ENCODE measurements at regions not wholly inside any gene's neighbourhood (a gene's known extent, or its start where the extent isn't known, plus 50 kb on each side); places are given as distances from the start of the nearest gene placed in this dataset.

- ATAC-seq (ENCODE audit: low read depth in 2 of 2), result no peak
- no peaks in the 10 kb centered on the region for H3K9me3 ChIP-seq (ENCODE audit: control insufficient read depth in 2 of 2, low read length in 2 of 2)
- Mint-ChIP-seq H3K9me3 (no peaks in the 10 kb centered on the region), H3K27me3 (no peaks in the 10 kb centered on the region), H3K4me3 (no peak overlapping the region), H3K27ac (no peak overlapping the region), H3K36me3 (no peaks in the 10 kb centered on the region), H3K4me1 (no peaks in the 10 kb centered on the region)
- no peaks in the 10 kb centered on the region for H3K27me3 ChIP-seq (ENCODE audit: control insufficient read depth, insufficient read depth, low read length)
- no peak for DNase-seq
- H3K27ac ChIP-seq (ENCODE audit: insufficient read depth, low read length, poor library complexity, severe bottlenecking), result no peak overlapping the region
- H3K4me3 ChIP-seq (ENCODE audit: low read depth, low read length), result no peak overlapping the region
- no peaks in the 10 kb centered on the region for H3K4me1 ChIP-seq (ENCODE audit: control insufficient read depth, insufficient read depth, low read length, poor library complexity, severe bottlenecking)
- H3K36me3 ChIP-seq (ENCODE audit: control insufficient read depth, insufficient read depth, low read length), result no peaks in the 10 kb centered on the region
These were observed 122.6 kb upstream of the GSE1 start for GRCh38 chr16:85490407-85491057.

GRCh38 chr16:85491058-85491771, 121.9 kb upstream of the GSE1 start:
- ATAC-seq (ENCODE audit: low read depth in 2 of 2) (no peak), DNase-seq (peak in 2 of 3 donors; percentile 8 to 17)
- no peaks in the 10 kb centered on the region for H3K27me3 Mint-ChIP-seq
- H3K9me3 Mint-ChIP-seq, result no peaks in the 10 kb centered on the region
- no peak overlapping the region for H3K27ac Mint-ChIP-seq
- H3K4me1 Mint-ChIP-seq, result no peaks in the 10 kb centered on the region
- H3K9me3 ChIP-seq (ENCODE audit: control insufficient read depth in 2 of 2, low read length in 2 of 2), result no peaks in the 10 kb centered on the region
- H3K4me1 ChIP-seq (ENCODE audit: control insufficient read depth, insufficient read depth, low read length, poor library complexity, severe bottlenecking), result no peaks in the 10 kb centered on the region
- H3K36me3 Mint-ChIP-seq, result no peaks in the 10 kb centered on the region
- no peak overlapping the region for H3K27ac ChIP-seq (ENCODE audit: insufficient read depth, low read length, poor library complexity, severe bottlenecking)
- H3K36me3 ChIP-seq (ENCODE audit: control insufficient read depth, insufficient read depth, low read length), result no peaks in the 10 kb centered on the region
- H3K4me3 ChIP-seq (ENCODE audit: low read depth, low read length), result no peak overlapping the region
- H3K27me3 ChIP-seq (ENCODE audit: control insufficient read depth, insufficient read depth, low read length), result no peaks in the 10 kb centered on the region
- no peak overlapping the region for H3K4me3 Mint-ChIP-seq

- H3K4me3 Mint-ChIP-seq, result no peak overlapping the region
- ATAC-seq (ENCODE audit: low read depth in 2 of 2), result no peak
- H3K27ac Mint-ChIP-seq, result no peak overlapping the region
These were observed 121.3 kb upstream of the GSE1 start for GRCh38 chr16:85491798-85492294.

GRCh38 chr16:85492295-85492864, 120.7 kb upstream of the GSE1 start:
- no peaks in the 10 kb centered on the region for H3K36me3 ChIP-seq (ENCODE audit: control insufficient read depth, insufficient read depth, low read length)
- Mint-ChIP-seq H3K27ac (no peak overlapping the region), H3K36me3 (no peaks in the 10 kb centered on the region), H3K4me3 (no peak overlapping the region), H3K27me3 (no peaks in the 10 kb centered on the region), H3K9me3 (no peaks in the 10 kb centered on the region), H3K4me1 (no peaks in the 10 kb centered on the region)
- no peak overlapping the region for H3K27ac ChIP-seq (ENCODE audit: insufficient read depth, low read length, poor library complexity, severe bottlenecking)
- H3K9me3 ChIP-seq (ENCODE audit: control insufficient read depth in 2 of 2, low read length in 2 of 2), result no peaks in the 10 kb centered on the region
- no peak overlapping the region for H3K4me3 ChIP-seq (ENCODE audit: low read depth, low read length)
- no peaks in the 10 kb centered on the region for H3K27me3 ChIP-seq (ENCODE audit: control insufficient read depth, insufficient read depth, low read length)
- DNase-seq, result no peak
- no peaks in the 10 kb centered on the region for H3K4me1 ChIP-seq (ENCODE audit: control insufficient read depth, insufficient read depth, low read length, poor library complexity, severe bottlenecking)
- ATAC-seq (ENCODE audit: low read depth in 2 of 2), result no peak

More at GRCh38 chr16:85491798-85492294, 121.3 kb upstream of the GSE1 start:
- H3K36me3 Mint-ChIP-seq, result no peaks in the 10 kb centered on the region
- H3K9me3 ChIP-seq (ENCODE audit: control insufficient read depth in 2 of 2, low read length in 2 of 2), result no peaks in the 10 kb centered on the region
- H3K4me1 Mint-ChIP-seq, result no peaks in the 10 kb centered on the region
- H3K36me3 ChIP-seq (ENCODE audit: control insufficient read depth, insufficient read depth, low read length), result no peaks in the 10 kb centered on the region
- no peaks in the 10 kb centered on the region for H3K27me3 ChIP-seq (ENCODE audit: control insufficient read depth, insufficient read depth, low read length)
- H3K27ac ChIP-seq (ENCODE audit: insufficient read depth, low read length, poor library complexity, severe bottlenecking), result no peak overlapping the region
- H3K27me3 Mint-ChIP-seq, result no peaks in the 10 kb centered on the region
- H3K9me3 Mint-ChIP-seq, result no peaks in the 10 kb centered on the region
- H3K4me1 ChIP-seq (ENCODE audit: control insufficient read depth, insufficient read depth, low read length, poor library complexity, severe bottlenecking), result no peaks in the 10 kb centered on the region
- no peak overlapping the region for H3K4me3 ChIP-seq (ENCODE audit: low read depth, low read length)
- no peak for DNase-seq

- Mint-ChIP-seq H3K9me3 (no peaks in the 10 kb centered on the region), H3K4me3 (no peak overlapping the region), H3K27ac (no peak overlapping the region), H3K36me3 (no peaks in the 10 kb centered on the region), H3K4me1 (no peaks in the 10 kb centered on the region), H3K27me3 (no peaks in the 10 kb centered on the region)
- no peak overlapping the region for H3K27ac ChIP-seq (ENCODE audit: insufficient read depth, low read length, poor library complexity, severe bottlenecking)
- no peaks in the 10 kb centered on the region for H3K9me3 ChIP-seq (ENCODE audit: control insufficient read depth in 2 of 2, low read length in 2 of 2)
- ATAC-seq (ENCODE audit: low read depth in 2 of 2) (no peak), DNase-seq (no peak)
- no peak overlapping the region for H3K4me3 ChIP-seq (ENCODE audit: low read depth, low read length)
- no peaks in the 10 kb centered on the region for H3K4me1 ChIP-seq (ENCODE audit: control insufficient read depth, insufficient read depth, low read length, poor library complexity, severe bottlenecking)
- H3K36me3 ChIP-seq (ENCODE audit: control insufficient read depth, insufficient read depth, low read length), result no peaks in the 10 kb centered on the region
- H3K27me3 ChIP-seq (ENCODE audit: control insufficient read depth, insufficient read depth, low read length), result no peaks in the 10 kb centered on the region
These were observed 118.8 kb upstream of the GSE1 start for GRCh38 chr16:85494315-85494714.

GRCh38 chr16:85495259-85495658, 117.9 kb upstream of the GSE1 start:
- no peak overlapping the region for H3K4me3 Mint-ChIP-seq
- H3K27ac Mint-ChIP-seq, result no peak overlapping the region
- ATAC-seq (ENCODE audit: low read depth in 2 of 2), result no peak

GRCh38 chr16:85495823-85496538, 117.1 kb upstream of the GSE1 start:
- Mint-ChIP-seq H3K27me3 (no peaks in the 10 kb centered on the region), H3K27ac (no peak overlapping the region), H3K4me3 (no peak overlapping the region), H3K9me3 (no peaks in the 10 kb centered on the region), H3K4me1 (no peaks in the 10 kb centered on the region), H3K36me3 (no peaks in the 10 kb centered on the region)
- DNase-seq (no peak), ATAC-seq (ENCODE audit: low read depth in 2 of 2) (no peak)
- Histone ChIP-seq H3K4me1 (ENCODE audit: control insufficient read depth, insufficient read depth, low read length, poor library complexity, severe bottlenecking) (no peaks in the 10 kb centered on the region), H3K27me3 (ENCODE audit: control insufficient read depth, insufficient read depth, low read length) (no peaks in the 10 kb centered on the region), H3K4me3 (ENCODE audit: low read depth, low read length) (no peak overlapping the region), H3K36me3 (ENCODE audit: control insufficient read depth, insufficient read depth, low read length) (no peaks in the 10 kb centered on the region), H3K27ac (ENCODE audit: insufficient read depth, low read length, poor library complexity, severe bottlenecking) (no peak overlapping the region), H3K9me3 (ENCODE audit: control insufficient read depth in 2 of 2, low read length in 2 of 2) (no peaks in the 10 kb centered on the region)

More at GRCh38 chr16:85495259-85495658, 117.9 kb upstream of the GSE1 start:
- H3K4me1 Mint-ChIP-seq, result no peaks in the 10 kb centered on the region
- Histone ChIP-seq H3K36me3 (ENCODE audit: control insufficient read depth, insufficient read depth, low read length) (no peaks in the 10 kb centered on the region), H3K4me3 (ENCODE audit: low read depth, low read length) (no peak overlapping the region), H3K27ac (ENCODE audit: insufficient read depth, low read length, poor library complexity, severe bottlenecking) (no peak overlapping the region), H3K27me3 (ENCODE audit: control insufficient read depth, insufficient read depth, low read length) (no peaks in the 10 kb centered on the region), H3K4me1 (ENCODE audit: control insufficient read depth, insufficient read depth, low read length, poor library complexity, severe bottlenecking) (no peaks in the 10 kb centered on the region), H3K9me3 (ENCODE audit: control insufficient read depth in 2 of 2, low read length in 2 of 2) (no peaks in the 10 kb centered on the region)
- no peaks in the 10 kb centered on the region for H3K36me3 Mint-ChIP-seq
- DNase-seq, result no peak
- H3K9me3 Mint-ChIP-seq, result no peaks in the 10 kb centered on the region
- H3K27me3 Mint-ChIP-seq, result no peaks in the 10 kb centered on the region

Data from CD4-positive, CD25-positive, alpha-beta regulatory T cell (primary cell).